Ovary (tissue), 3 donors: ENCODE measurements at regions not wholly inside any gene's neighbourhood (a gene's known extent, or its start where the extent isn't known, plus 50 kb on each side); places are given as distances from the start of the nearest gene placed in this dataset.

ENCODE experiments used
- EP300 ChIP-seq: sonication (generic); formaldehyde crosslinking; IDR thresholded peaks from one replicate; pipeline ENCODE4 v1.6.1; 2017; ENCODE audit warnings: antibody characterized with exemption
- TF ChIP-seq, protein P1 (sequence below), 3 donors: fragments of 450-650 bp in 2 of 3; fragments of 200-600 bp in 1 of 3; IDR thresholded peaks; one replicate each; pipeline versions ENCODE4 v1.5.1 to v1.8.0; 2016 to 2022; ENCODE audit warnings: antibody characterized with exemption in 3 of 3, mild to moderate bottlenecking in 1 of 3
- donor health status: DM: no; HTN: no; CAD: no.

DNA sequence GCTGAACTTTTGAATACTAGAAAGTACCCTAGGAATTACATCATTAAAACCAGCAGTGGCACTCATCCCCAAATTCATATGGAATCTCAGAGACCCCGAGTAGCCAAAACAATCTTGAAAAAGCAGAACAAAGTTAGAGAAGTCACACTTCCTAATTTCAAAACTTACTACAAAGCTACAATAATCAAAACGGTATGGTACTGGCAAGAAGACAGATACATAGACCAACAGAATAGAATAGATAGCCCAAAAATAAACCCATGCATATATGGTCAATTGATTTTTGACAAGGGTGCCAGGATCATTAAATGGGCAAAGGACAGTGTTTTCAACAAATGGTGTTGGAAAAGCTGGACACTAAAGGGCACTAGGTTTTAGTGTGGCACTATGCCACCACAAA is 176.0 kb upstream of the NDUFV2 start:
- TF ChIP-seq, protein P1, sequence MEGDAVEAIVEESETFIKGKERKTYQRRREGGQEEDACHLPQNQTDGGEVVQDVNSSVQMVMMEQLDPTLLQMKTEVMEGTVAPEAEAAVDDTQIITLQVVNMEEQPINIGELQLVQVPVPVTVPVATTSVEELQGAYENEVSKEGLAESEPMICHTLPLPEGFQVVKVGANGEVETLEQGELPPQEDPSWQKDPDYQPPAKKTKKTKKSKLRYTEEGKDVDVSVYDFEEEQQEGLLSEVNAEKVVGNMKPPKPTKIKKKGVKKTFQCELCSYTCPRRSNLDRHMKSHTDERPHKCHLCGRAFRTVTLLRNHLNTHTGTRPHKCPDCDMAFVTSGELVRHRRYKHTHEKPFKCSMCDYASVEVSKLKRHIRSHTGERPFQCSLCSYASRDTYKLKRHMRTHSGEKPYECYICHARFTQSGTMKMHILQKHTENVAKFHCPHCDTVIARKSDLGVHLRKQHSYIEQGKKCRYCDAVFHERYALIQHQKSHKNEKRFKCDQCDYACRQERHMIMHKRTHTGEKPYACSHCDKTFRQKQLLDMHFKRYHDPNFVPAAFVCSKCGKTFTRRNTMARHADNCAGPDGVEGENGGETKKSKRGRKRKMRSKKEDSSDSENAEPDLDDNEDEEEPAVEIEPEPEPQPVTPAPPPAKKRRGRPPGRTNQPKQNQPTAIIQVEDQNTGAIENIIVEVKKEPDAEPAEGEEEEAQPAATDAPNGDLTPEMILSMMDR (IDR thresholded peaks at IDR 0.05) = no peak
- TF ChIP-seq EP300 = no peak
